GM12878 (cell line): ENCODE measurements at regions not wholly inside any gene's neighbourhood (a gene's known extent, or its start where the extent isn't known, plus 50 kb on each side); places are given as distances from the start of the nearest gene placed in this dataset.

ENCODE experiments used
- ESRRA ChIP-seq: IDR thresholded peaks from 2 replicates; pipeline ENCODE4 v1.6.1; 2012; ENCODE audit warnings: mild to moderate bottlenecking, low read length, improper control_type of control experiment
- MTA3 ChIP-seq: IDR thresholded peaks from 2 replicates; pipeline ENCODE4 v1.6.1; 2012; ENCODE audit warnings: low read length, inconsistent platforms, borderline replicate concordance
- POLR2AphosphoS5 ChIP-seq: IDR thresholded peaks from 2 replicates; pipeline ENCODE4 v1.6.1; 2011; ENCODE audit warnings: mild to moderate bottlenecking, low read length, inconsistent platforms
- SMAD5 ChIP-seq: IDR thresholded peaks from 2 replicates; pipeline ENCODE4 v1.6.1; 2016; ENCODE audit warnings: antibody characterized with exemption, low read depth
- SP1 ChIP-seq: IDR thresholded peaks from one replicate; pipeline ENCODE4 v1.6.1; 2011; ENCODE audit warnings: low read depth, low read length
- TARDBP ChIP-seq: IDR thresholded peaks from 2 replicates; pipeline ENCODE4 v1.6.1; 2016; ENCODE audit warnings: borderline replicate concordance
- ZNF274 ChIP-seq: IDR thresholded peaks from one replicate; pipeline ENCODE4 v1.8.0; 2011; ENCODE audit not compliant: insufficient read length, insufficient read depth
- TF ChIP-seq, protein P1 (sequence below), 3 experiments: IDR thresholded peaks in 2 of 3; conservative IDR thresholded peaks in 1 of 3; 2 replicates each; pipeline ENCODE4 v1.5.1; 2011; ENCODE audit warnings: low read depth in 3 of 3, low read length in 3 of 3, mild to moderate bottlenecking in 3 of 3, control low read depth in 2 of 3, moderate library complexity in 2 of 3, inconsistent platforms in 1 of 3, mixed read lengths in 1 of 3; ENCODE audit not compliant: control insufficient read depth in 2 of 3, insufficient read depth in 1 of 3; ENCODE audit errors: extremely low read depth in 1 of 3
- TF ChIP-seq, protein P2 (sequence below): fragments of 450-650 bp; IDR thresholded peaks from 2 replicates; pipeline ENCODE4 v1.6.1; 2014; ENCODE audit warnings: mild to moderate bottlenecking
- TF ChIP-seq, protein P3 (sequence below): fragments of 450-650 bp; IDR thresholded peaks from 2 replicates; pipeline ENCODE4 v1.6.1; 2017; ENCODE audit warnings: mild to moderate bottlenecking

DNA sequence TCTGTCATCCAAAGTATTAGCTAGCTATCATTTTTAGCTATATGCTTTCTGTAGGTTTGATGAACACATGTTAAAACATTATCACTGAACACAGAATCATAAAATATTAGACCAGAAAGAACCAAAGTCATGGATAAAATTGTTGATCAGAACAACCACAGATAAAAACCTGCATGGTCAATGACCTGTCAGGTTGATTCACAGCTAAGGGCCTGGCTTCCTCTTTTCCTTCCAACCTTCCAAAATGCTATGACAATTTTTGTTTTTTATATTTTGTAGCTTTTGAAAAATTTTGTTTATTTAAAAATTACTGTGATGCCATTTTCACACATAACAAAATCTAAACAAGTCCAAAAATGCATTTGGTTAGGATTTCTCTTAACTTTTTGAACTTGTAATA, 444.4 kb upstream of the CHRM2 start:
- TF ChIP-seq, protein P1, sequence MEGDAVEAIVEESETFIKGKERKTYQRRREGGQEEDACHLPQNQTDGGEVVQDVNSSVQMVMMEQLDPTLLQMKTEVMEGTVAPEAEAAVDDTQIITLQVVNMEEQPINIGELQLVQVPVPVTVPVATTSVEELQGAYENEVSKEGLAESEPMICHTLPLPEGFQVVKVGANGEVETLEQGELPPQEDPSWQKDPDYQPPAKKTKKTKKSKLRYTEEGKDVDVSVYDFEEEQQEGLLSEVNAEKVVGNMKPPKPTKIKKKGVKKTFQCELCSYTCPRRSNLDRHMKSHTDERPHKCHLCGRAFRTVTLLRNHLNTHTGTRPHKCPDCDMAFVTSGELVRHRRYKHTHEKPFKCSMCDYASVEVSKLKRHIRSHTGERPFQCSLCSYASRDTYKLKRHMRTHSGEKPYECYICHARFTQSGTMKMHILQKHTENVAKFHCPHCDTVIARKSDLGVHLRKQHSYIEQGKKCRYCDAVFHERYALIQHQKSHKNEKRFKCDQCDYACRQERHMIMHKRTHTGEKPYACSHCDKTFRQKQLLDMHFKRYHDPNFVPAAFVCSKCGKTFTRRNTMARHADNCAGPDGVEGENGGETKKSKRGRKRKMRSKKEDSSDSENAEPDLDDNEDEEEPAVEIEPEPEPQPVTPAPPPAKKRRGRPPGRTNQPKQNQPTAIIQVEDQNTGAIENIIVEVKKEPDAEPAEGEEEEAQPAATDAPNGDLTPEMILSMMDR (IDR thresholded peaks at IDR 0.05 in 2 of 3, conservative IDR thresholded peaks at IDR 0.05 in 1 of 3; ENCODE audit: control insufficient read depth in 2 of 3, extremely low read depth in 1 of 3, insufficient read depth in 1 of 3, low read depth in 3 of 3, low read length in 3 of 3), result no peak
- TF ChIP-seq ZNF274, result no peak
- TF ChIP-seq, protein P2, sequence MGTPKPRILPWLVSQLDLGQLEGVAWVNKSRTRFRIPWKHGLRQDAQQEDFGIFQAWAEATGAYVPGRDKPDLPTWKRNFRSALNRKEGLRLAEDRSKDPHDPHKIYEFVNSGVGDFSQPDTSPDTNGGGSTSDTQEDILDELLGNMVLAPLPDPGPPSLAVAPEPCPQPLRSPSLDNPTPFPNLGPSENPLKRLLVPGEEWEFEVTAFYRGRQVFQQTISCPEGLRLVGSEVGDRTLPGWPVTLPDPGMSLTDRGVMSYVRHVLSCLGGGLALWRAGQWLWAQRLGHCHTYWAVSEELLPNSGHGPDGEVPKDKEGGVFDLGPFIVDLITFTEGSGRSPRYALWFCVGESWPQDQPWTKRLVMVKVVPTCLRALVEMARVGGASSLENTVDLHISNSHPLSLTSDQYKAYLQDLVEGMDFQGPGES, result no peak
- no peak for TF ChIP-seq SP1
- TF ChIP-seq, protein P3, sequence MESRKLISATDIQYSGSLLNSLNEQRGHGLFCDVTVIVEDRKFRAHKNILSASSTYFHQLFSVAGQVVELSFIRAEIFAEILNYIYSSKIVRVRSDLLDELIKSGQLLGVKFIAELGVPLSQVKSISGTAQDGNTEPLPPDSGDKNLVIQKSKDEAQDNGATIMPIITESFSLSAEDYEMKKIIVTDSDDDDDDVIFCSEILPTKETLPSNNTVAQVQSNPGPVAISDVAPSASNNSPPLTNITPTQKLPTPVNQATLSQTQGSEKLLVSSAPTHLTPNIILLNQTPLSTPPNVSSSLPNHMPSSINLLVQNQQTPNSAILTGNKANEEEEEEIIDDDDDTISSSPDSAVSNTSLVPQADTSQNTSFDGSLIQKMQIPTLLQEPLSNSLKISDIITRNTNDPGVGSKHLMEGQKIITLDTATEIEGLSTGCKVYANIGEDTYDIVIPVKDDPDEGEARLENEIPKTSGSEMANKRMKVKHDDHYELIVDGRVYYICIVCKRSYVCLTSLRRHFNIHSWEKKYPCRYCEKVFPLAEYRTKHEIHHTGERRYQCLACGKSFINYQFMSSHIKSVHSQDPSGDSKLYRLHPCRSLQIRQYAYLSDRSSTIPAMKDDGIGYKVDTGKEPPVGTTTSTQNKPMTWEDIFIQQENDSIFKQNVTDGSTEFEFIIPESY, result no peak
- no peak for TF ChIP-seq TARDBP
- TF ChIP-seq POLR2AphosphoS5, result no peak
- no peak for TF ChIP-seq SMAD5
- TF ChIP-seq ESRRA, result no peak
- no peak for TF ChIP-seq MTA3
